ENCODE measurements at regions not wholly inside any gene's neighbourhood (a gene's known extent, or its start where the extent isn't known, plus 50 kb on each side); places are given as distances from the start of the nearest gene placed in this dataset.

DNA sequence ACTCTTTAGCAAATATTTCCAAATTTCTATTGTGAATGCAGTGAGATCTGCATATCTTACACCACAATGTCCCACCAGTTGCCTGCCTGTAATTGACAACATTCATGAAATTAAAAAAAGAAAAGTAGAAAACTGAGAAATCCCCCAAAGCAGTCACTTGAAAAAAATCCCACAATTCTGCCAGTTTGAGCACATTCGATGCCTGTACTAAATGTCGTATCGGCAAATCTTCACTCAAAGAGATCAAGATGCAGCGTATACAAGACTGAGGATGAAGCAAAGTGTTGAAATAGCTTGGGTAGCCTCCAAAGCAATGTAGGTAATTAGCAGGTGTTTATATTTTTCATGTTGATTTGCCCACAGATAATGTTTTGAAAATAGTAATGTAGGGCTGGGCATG lies 186.7 kb upstream of the ZEB2 start:
- DNase-seq (ENCODE audit: extremely low spot score), result no peak
- Histone ChIP-seq H3K36me3 (ENCODE audit: insufficient read depth) (no peaks in the 10 kb centered on the region), H3K4me1 (ENCODE audit: insufficient read depth) (no peaks in the 10 kb centered on the region), H3K27ac (ENCODE audit: low read depth) (no peak overlapping the region), H3K4me3 (ENCODE audit: low read depth, low read length) (no peak overlapping the region)
- WGBS, result 97% methylated on average over 4 of the region's 4 CpGs

DNA sequence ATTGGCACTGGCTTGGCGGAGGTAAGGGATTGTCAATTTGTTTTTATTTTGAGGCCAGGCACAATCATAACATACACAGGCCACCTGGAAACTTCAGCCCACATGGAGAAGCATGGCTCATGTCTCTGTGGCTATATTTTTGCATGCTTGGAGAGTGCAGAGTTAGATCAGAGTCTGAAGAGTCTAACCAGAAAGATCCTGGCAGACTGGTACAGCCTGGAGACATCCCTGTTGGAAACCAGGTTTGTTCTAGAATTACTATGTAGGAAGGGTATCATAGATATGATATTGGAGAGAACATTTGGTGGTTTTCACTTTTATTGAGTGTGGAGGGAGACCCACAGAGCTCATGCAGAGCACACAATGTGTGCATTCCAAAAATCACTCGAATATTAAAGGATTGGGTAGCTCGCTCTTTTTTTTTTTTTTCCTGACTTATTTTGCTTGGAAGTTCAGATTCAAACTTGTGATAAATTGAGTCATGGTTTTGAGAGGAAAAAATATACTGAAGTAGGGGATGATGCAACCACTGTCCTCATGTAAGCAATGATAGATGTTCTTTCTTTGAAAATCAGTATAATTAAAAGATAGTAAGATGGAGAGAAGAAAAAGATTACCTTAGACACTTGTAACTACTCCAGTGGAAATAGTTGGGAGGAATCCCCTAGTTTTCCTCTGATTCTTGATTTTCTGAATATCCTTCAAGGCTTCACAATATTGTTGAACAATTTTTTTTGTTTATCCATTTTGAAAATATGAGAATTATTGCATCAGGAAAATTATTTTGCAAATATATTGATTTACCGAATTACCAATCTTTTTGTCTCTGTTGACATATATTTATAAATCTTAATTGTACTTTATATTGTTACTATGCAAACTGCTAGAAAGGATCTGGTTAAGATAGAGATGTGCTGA lies 185.7 kb upstream of the ZEB2 start:
- H3K27ac ChIP-seq (ENCODE audit: low read depth), result no peak overlapping the region
- H3K4me1 ChIP-seq (ENCODE audit: insufficient read depth), result no peaks in the 10 kb centered on the region
- no peak for DNase-seq (ENCODE audit: extremely low spot score)
- no peak overlapping the region for H3K4me3 ChIP-seq (ENCODE audit: low read depth, low read length)
- no peaks in the 10 kb centered on the region for H3K36me3 ChIP-seq (ENCODE audit: insufficient read depth)
- 81% methylated on average over 4 of the region's 4 CpGs for WGBS

DNA sequence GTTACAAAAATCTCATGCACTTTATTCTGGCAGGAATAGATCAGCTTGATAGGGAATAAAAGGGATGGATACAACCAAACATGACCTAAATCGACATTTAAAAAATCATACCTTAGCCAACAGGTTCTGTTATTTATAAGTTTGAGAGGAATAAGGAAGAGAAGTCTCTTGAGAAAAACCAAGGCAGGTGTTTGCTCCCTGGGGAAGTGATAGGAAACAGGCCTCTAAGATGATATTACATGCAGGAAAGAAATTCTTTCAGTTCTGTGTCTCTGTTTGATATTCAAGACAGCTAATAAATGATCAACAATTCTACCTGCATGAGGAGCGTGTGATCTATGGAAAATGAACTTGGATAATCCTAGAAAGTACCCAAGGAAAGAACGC lies 184.8 kb upstream of the ZEB2 start:
- Histone ChIP-seq H3K36me3 (ENCODE audit: insufficient read depth) (no peaks in the 10 kb centered on the region), H3K4me1 (ENCODE audit: insufficient read depth) (no peaks in the 10 kb centered on the region), H3K27ac (ENCODE audit: low read depth) (no peak overlapping the region), H3K4me3 (ENCODE audit: low read depth, low read length) (no peak overlapping the region)
- 92% methylated on average over 3 of the region's 3 CpGs for WGBS
- DNase-seq (ENCODE audit: extremely low spot score), result no peak

DNA sequence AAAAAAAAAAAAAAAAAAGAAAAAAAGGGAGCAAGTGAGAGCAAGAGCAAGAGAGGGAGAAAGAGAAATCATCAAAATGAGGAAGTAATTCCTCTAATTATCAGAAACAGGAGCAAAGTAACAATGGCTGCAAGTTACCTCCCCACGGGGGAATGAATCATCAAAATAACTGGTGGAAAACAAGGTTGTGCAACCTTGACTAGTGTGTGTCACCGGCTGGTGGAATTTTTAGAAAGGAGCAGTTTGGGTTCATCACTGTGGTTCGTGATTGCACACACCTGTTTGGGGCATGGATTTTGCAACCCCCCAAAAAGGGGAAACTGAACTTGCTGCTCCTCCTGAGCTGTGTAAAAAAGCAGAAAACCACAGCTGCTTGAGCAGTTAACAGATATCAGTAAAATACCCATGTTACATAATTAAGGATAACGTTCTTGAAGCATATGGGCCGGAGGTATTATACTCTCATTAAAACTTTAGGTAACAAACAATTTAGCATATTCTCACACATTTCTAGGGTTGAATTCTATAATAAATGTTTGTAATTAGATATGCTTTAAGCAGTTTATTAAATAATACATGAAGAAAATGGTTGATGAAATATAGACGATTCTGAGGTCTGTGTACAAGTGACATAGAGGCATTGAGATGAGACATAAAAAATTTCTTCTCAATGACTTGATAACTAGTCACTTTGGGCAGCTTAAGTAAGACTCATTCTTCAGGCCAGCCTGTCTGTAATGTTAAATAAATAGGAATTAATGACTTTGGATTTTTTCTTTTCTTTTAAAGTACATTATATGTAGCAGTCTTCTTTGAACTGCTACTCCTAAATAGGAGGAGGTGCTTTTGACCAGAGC lies 184.2 kb upstream of the ZEB2 start:
- Histone ChIP-seq H3K4me3 (ENCODE audit: low read depth, low read length) (no peak overlapping the region), H3K4me1 (ENCODE audit: insufficient read depth) (no peaks in the 10 kb centered on the region), H3K36me3 (ENCODE audit: insufficient read depth) (no peaks in the 10 kb centered on the region), H3K27ac (ENCODE audit: low read depth) (no peak overlapping the region)
- DNase-seq (ENCODE audit: extremely low spot score), result no peak
- 81% methylated on average over 6 of the region's 6 CpGs for WGBS

DNA sequence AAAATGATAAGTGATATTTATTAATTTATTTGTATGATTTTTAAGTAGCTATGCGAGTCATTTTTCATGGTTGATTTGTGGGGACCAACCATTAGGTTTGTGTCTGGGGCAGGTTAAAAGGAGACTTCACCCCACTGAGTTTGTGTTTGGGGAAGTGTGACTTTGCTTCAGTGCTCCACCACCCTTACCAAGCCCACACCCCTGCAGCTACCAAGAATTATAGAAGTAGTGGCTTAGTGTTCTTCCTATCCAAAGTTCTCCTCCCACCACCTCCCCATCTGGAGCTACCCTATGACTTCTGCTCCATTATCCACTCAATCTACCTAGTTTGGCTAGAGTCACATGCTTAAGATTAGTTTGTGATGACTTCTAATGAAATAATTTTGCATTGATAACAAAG lies 182.1 kb upstream of the ZEB2 start:
- H3K4me1 ChIP-seq (ENCODE audit: insufficient read depth), result no peaks in the 10 kb centered on the region
- no peak overlapping the region for H3K4me3 ChIP-seq (ENCODE audit: low read depth, low read length)
- no peak for DNase-seq (ENCODE audit: extremely low spot score)
- H3K36me3 ChIP-seq (ENCODE audit: insufficient read depth), result no peaks in the 10 kb centered on the region
- H3K27ac ChIP-seq (ENCODE audit: low read depth), result no peak overlapping the region
- WGBS, result 96% methylated on average over 1 of the region's 1 CpG

DNA sequence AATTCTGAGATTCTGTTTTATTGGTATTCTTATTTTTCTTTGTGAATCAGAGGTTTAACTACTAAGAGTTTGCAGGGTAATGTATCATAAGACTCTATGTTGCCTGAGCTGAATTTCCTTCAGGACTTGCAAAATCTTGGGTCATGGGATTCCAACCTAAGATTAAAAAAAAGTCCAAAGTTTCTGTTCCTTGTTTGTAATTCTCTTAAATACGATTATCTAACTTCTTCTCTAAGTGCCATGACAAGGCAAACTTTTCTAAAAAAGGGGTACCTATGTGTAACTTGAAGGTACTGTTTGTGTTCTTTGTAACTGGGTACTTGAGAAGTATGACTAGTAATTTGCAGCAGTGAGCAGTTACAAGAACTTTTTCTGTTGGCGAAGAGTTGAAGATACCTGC lies 181.3 kb upstream of the ZEB2 start:
- Histone ChIP-seq H3K4me3 (ENCODE audit: low read depth, low read length) (no peak overlapping the region), H3K4me1 (ENCODE audit: insufficient read depth) (no peaks in the 10 kb centered on the region), H3K36me3 (ENCODE audit: insufficient read depth) (no peaks in the 10 kb centered on the region), H3K27ac (ENCODE audit: low read depth) (no peak overlapping the region)
- DNase-seq (ENCODE audit: extremely low spot score), result no peak
- 88% methylated on average over 2 of the region's 2 CpGs for WGBS

DNA sequence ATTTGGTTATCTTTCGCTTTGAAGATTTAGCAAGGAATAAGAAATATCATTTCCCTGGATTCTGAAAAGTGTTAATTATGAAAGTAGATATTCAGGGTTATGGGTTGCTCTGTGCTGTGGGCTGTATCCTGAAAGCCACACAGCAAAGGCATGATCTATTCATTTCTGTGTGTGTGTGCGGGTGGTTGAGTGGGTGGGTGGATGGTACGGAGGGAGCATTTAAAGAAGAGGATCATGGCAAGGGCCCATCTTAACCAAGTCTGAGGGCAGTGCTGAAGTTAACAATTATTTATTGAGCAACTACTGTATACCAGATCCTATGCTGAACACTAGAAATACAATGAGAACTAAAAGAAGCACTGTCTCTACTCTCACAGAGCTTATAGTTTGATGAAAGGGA lies 178.2 kb upstream of the ZEB2 start:
- WGBS, result 97% methylated on average over 3 of the region's 3 CpGs

DNA sequence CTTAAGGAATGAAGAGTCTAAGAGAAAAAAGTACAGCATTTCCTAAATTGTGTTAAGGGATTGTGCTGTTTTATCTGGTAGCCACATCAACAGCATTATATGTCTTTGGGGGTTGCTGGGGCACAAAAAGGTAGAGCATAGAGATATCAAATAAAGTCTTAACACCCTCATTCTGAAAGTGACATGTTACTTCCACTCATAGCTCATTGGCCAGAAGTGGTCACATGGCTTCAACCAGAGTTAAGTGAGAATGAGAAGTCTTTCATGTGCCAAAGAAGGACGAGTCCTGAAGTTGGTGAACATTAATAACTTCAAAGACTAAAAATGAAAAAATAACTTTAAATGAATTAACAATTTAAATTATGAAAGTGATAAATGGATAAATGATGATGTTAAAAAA lies 175.7 kb upstream of the ZEB2 start:
- WGBS, result 89% methylated on average over 1 of the region's 1 CpG
- DNase-seq (ENCODE audit: extremely low spot score), result no peak
- Histone ChIP-seq H3K4me3 (ENCODE audit: low read depth, low read length) (no peak overlapping the region), H3K27ac (ENCODE audit: low read depth) (no peak overlapping the region), H3K4me1 (ENCODE audit: insufficient read depth) (no peaks in the 10 kb centered on the region), H3K36me3 (ENCODE audit: insufficient read depth) (no peaks in the 10 kb centered on the region)

More for the DNA sequence above, 178.2 kb upstream of the ZEB2 start:
- Histone ChIP-seq H3K27ac (ENCODE audit: low read depth) (no peak overlapping the region), H3K4me3 (ENCODE audit: low read depth, low read length) (no peak overlapping the region), H3K4me1 (ENCODE audit: insufficient read depth) (no peaks in the 10 kb centered on the region), H3K36me3 (ENCODE audit: insufficient read depth) (no peaks in the 10 kb centered on the region)
- DNase-seq (ENCODE audit: extremely low spot score), result no peak

DNA sequence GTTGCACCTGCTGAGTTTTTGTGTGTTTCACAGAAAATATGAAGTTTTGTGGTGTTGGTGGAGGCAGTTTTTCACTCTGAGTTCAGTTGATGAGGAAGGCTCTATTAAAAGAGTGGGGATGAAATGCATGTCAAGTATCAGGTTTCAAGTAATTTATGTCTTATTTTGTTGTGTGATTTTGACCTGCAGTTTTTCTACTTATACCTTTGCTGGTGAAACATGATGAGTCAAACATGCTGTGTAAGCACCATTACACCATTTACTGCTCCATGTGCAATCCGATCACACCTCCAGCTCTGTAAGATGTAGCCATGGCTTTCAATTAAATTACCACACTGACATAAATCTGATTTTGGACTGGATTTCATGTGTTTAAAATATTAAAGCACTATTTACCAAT lies 174.5 kb upstream of the ZEB2 start:
- Histone ChIP-seq H3K4me3 (ENCODE audit: low read depth, low read length) (no peak overlapping the region), H3K4me1 (ENCODE audit: insufficient read depth) (no peaks in the 10 kb centered on the region), H3K27ac (ENCODE audit: low read depth) (no peak overlapping the region), H3K36me3 (ENCODE audit: insufficient read depth) (no peaks in the 10 kb centered on the region)
- no peak for DNase-seq (ENCODE audit: extremely low spot score)
- 92% methylated on average over 1 of the region's 1 CpG for WGBS

DNA sequence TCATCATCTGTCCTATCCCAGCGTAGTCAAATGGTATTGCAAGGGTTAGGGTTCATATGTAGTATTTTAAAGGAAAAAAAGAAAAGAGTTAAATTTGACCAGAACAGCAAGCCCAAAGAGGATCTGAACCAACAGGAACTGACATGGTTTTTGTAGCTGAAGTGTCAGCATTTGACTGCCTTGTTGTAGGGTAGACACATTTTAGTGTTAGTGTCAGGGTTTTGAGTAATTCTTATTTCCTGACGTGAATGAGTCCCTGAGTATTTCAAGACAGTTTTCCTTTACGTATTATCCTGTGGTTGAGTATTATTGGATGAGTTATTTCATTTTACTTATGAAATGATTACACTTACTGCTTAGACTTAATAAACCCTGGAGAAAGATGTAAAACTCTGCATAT lies 173.3 kb upstream of the ZEB2 start:
- no peak for DNase-seq (ENCODE audit: extremely low spot score)
- no peaks in the 10 kb centered on the region for H3K4me1 ChIP-seq (ENCODE audit: insufficient read depth)
- WGBS, result 92% methylated on average over 3 of the region's 3 CpGs

DNA sequence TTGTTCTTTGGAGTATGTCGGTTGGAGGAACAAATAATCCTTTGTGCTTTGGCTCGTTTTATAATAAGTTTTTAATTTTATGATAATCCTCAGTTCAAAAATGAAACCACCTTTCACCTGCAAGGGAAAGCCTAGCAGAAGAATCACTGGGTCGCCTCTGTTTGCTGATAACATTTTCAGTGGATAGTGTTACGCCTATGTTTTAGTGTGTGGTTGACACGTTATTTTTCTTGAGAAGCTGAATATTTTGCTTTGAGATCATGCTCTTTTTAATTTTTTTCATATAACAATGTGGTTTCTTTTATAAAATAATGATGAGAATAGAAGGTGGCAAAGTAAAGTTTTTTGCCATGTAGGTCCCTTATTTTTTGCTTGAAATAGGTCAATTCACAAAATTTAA lies 172.7 kb upstream of the ZEB2 start:
- Histone ChIP-seq H3K27ac (ENCODE audit: low read depth) (no peak overlapping the region), H3K4me3 (ENCODE audit: low read depth, low read length) (no peak overlapping the region), H3K36me3 (ENCODE audit: insufficient read depth) (no peaks in the 10 kb centered on the region), H3K4me1 (ENCODE audit: insufficient read depth) (no peaks in the 10 kb centered on the region)
- DNase-seq (ENCODE audit: extremely low spot score), result no peak
- WGBS, result 91% methylated on average over 5 of the region's 5 CpGs

More for the DNA sequence above, 173.3 kb upstream of the ZEB2 start:
- H3K36me3 ChIP-seq (ENCODE audit: insufficient read depth), result no peaks in the 10 kb centered on the region
- H3K27ac ChIP-seq (ENCODE audit: low read depth), result no peak overlapping the region
- H3K4me3 ChIP-seq (ENCODE audit: low read depth, low read length), result no peak overlapping the region

DNA sequence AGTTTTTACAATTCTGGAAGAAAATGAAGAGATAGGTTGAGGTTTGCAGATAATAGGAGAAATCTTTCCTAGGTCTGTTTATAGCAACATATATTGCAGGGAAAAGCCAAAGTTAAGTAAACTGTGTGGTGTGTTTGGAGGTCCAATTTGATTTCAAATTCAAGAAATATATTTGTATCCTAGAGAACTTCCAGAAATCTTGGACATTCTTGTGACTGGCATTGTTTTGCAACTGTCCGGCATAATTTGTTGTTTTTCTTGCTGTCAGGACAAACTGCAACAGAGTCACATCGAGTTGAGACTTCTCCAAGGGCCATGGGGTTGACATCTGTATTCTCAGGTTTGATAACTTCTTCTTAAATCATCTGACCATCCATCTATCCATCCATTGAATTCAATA lies 170.9 kb upstream of the ZEB2 start:
- Histone ChIP-seq H3K36me3 (ENCODE audit: insufficient read depth) (no peaks in the 10 kb centered on the region), H3K4me3 (ENCODE audit: low read depth, low read length) (no peak overlapping the region), H3K27ac (ENCODE audit: low read depth) (no peak overlapping the region), H3K4me1 (ENCODE audit: insufficient read depth) (no peaks in the 10 kb centered on the region)
- DNase-seq (ENCODE audit: extremely low spot score), result no peak
- WGBS, result 92% methylated on average over 2 of the region's 2 CpGs

DNA sequence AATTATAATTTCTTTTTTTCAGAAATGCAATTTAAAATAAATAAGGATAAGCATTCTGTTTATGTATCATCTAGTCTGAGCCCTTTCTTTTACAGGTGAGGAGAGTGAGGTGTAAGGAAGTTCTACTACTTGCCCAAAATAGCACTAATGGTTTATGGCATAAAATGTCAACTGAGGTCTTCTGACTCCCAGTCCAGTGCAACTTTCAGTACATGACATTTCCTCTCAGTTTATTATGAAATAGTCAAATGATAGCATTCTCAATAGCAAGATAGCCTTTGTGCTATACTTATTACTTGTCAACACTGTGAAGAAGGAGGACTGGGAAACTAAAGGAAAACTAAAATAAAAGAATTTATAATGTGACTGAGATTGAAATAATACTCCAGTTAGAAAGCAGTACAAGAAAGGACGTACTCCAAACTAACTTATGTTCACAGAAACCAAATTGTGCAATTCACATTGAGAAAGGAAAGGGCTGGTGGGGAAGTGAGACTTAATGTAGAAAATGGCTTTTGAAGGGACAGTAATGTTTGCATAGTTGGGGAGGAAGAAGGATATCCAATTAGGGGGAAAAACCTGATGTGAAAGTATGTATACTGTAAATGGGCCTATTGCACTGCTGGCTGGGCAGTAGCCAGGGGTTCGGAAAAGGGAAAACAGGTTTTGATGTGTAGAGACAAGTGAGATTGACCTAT lies 166.7 kb upstream of the ZEB2 start:
- no peaks in the 10 kb centered on the region for H3K36me3 ChIP-seq (ENCODE audit: insufficient read depth)
- no peak for DNase-seq (ENCODE audit: extremely low spot score)
- no peaks in the 10 kb centered on the region for H3K4me1 ChIP-seq (ENCODE audit: insufficient read depth)
- no peak overlapping the region for H3K4me3 ChIP-seq (ENCODE audit: low read depth, low read length)
- no peak overlapping the region for H3K27ac ChIP-seq (ENCODE audit: low read depth)
- WGBS, result 87% methylated on average over 2 of the region's 2 CpGs
